Retinal pigment epithelial cell (primary cell): ENCODE measurements at regions not wholly inside any gene's neighbourhood (a gene's known extent, or its start where the extent isn't known, plus 50 kb on each side); places are given as distances from the start of the nearest gene placed in this dataset.

Experiments used
- DNase-seq: peaks from one replicate; pipeline ENCODE4 v3.0.0-alpha.2; 2010; ENCODE audit warnings: low read depth
- H3K4me3 ChIP-seq: 2 replicates; pipeline ENCODE4 v1.5.1; 2011; ENCODE audit warnings: mild to moderate bottlenecking, low read length, control low read depth, moderate library complexity
- CTCF ChIP-seq: conservative IDR thresholded peaks from 2 replicates; pipeline ENCODE4 v1.5.1; 2011; ENCODE audit warnings: low read depth, low read length, control low read depth, inconsistent platforms

- TF ChIP-seq CTCF, result no peak
- peak; percentile 35 for DNase-seq
- no peak overlapping the region for H3K4me3 ChIP-seq
Measured at GRCh38 chr17:14845591-14846281, 419.4 kb downstream of the PMP22 start.

- no peak for TF ChIP-seq CTCF
- no peak for DNase-seq
- H3K4me3 ChIP-seq, result no peak overlapping the region
Measured at GRCh38 chr17:14843086-14843795, 421.9 kb downstream of the PMP22 start.

GRCh38 chr17:14840616-14841231 is 424.4 kb downstream of the PMP22 start:
- no peak overlapping the region for H3K4me3 ChIP-seq
- DNase-seq, result peak; percentile 88
- TF ChIP-seq CTCF, result no peak

GRCh38 chr17:14838567-14838966 is 426.6 kb downstream of the PMP22 start:
- no peak overlapping the region for H3K4me3 ChIP-seq
- DNase-seq, result no peak
- no peak for TF ChIP-seq CTCF

DNA sequence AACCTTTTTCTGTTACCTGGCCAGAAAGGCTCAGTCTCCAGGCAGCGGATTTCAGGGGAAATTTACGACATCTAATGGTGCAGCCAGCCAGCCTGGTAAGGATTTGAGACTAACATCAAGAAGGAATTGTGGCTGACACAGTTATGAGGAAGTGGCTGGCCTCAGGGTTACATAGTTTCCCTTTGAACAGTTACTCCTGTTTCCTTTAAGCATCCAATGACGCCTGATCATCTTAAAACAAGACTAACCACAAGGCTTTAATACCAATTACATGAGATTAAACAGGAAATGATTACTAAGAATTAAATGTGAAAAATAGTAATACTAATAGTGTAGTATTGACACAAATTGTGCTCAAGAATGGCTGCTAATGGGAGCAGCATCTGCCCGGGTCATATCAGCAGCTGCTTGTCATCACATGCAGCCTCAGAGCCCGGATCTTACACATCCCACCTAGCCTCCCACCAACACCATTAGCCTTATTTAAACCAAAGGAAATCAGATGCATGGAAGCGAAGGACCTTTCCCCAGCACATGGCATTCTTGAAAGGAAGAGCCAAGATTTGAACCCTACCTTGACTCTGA is 431.8 kb downstream of the PMP22 start:
- H3K4me3 ChIP-seq, result no peak overlapping the region
- peak; percentile 95 for DNase-seq
- no peak for TF ChIP-seq CTCF

DNA sequence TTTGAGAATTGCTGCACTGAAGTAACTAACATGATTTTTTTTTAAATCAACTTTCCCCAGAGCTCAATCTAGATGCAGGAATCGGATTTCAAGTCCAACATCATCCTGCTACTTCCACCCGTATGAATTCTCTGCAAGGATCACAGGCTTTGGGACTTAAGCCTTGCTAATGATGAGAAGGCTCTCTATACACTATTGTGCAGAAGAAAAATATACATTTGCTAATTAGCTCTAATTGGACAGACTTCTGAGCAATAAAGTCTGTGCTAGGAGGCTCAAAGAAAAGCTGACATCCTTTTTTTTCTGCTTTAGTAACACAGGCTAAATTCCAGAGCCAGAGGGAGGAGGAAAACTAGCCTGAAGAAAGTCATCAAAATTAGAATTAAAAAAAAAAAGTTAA is 433.6 kb downstream of the PMP22 start:
- H3K4me3 ChIP-seq, result no peak overlapping the region
- TF ChIP-seq CTCF, result no peak
- DNase-seq, result peak; percentile 84
